ENCODE measurements at regions not wholly inside any gene's neighbourhood (a gene's known extent, or its start where the extent isn't known, plus 50 kb on each side); places are given as distances from the start of the nearest gene placed in this dataset.

GRCh38 chr1:69491416-69491815, 76.3 kb upstream of the LRRC7 start:
- Histone ChIP-seq H3K4me1 (ENCODE audit: control insufficient read depth, insufficient read depth, low read length) (no peaks in the 10 kb centered on the region), H3K4me3 (ENCODE audit: low read length) (no peak overlapping the region), H3K36me3 (ENCODE audit: control insufficient read depth, insufficient read depth, low read length) (no peaks in the 10 kb centered on the region), H3K27ac (ENCODE audit: low read length) (no peak overlapping the region), H3K9me3 (ENCODE audit: control insufficient read depth, low read depth, low read length) (no peaks in the 10 kb centered on the region), H3K27me3 (ENCODE audit: control insufficient read depth, insufficient read depth, low read length) (no peaks in the 10 kb centered on the region)
- WGBS (ENCODE audit: insufficient coverage, low lambda C conversion rate): 80% methylated on average over 2 of the region's 2 CpGs
- no peak for DNase-seq

GRCh38 chr1:69492286-69492685, 75.4 kb upstream of the LRRC7 start:
- H3K36me3 ChIP-seq (ENCODE audit: control insufficient read depth, insufficient read depth, low read length): no peaks in the 10 kb centered on the region
- H3K27me3 ChIP-seq (ENCODE audit: control insufficient read depth, insufficient read depth, low read length): no peaks in the 10 kb centered on the region
- no peak for DNase-seq
- H3K4me3 ChIP-seq (ENCODE audit: low read length): no peak overlapping the region
- H3K27ac ChIP-seq (ENCODE audit: low read length): no peak overlapping the region
- H3K4me1 ChIP-seq (ENCODE audit: control insufficient read depth, insufficient read depth, low read length): no peaks in the 10 kb centered on the region
- 90% methylated on average over 2 of the region's 3 CpGs for WGBS (ENCODE audit: insufficient coverage, low lambda C conversion rate)
- no peaks in the 10 kb centered on the region for H3K9me3 ChIP-seq (ENCODE audit: control insufficient read depth, low read depth, low read length)

GRCh38 chr1:69494221-69494620, 73.5 kb upstream of the LRRC7 start:
- no peaks in the 10 kb centered on the region for H3K4me1 ChIP-seq (ENCODE audit: control insufficient read depth, insufficient read depth, low read length)
- no peaks in the 10 kb centered on the region for H3K9me3 ChIP-seq (ENCODE audit: control insufficient read depth, low read depth, low read length)
- DNase-seq: no peak
- no peak overlapping the region for H3K27ac ChIP-seq (ENCODE audit: low read length)
- no peak overlapping the region for H3K4me3 ChIP-seq (ENCODE audit: low read length)
- H3K27me3 ChIP-seq (ENCODE audit: control insufficient read depth, insufficient read depth, low read length): no peaks in the 10 kb centered on the region
- no peaks in the 10 kb centered on the region for H3K36me3 ChIP-seq (ENCODE audit: control insufficient read depth, insufficient read depth, low read length)

GRCh38 chr1:69497441-69498221, 70.1 kb upstream of the LRRC7 start:
- Histone ChIP-seq H3K27me3 (ENCODE audit: control insufficient read depth, insufficient read depth, low read length) (no peaks in the 10 kb centered on the region), H3K4me1 (ENCODE audit: control insufficient read depth, insufficient read depth, low read length) (no peaks in the 10 kb centered on the region), H3K9me3 (ENCODE audit: control insufficient read depth, low read depth, low read length) (no peaks in the 10 kb centered on the region), H3K36me3 (ENCODE audit: control insufficient read depth, insufficient read depth, low read length) (no peaks in the 10 kb centered on the region), H3K4me3 (ENCODE audit: low read length) (no peak overlapping the region), H3K27ac (ENCODE audit: low read length) (no peak overlapping the region)
- DNase-seq: no peak
- no CpG with 5 or more reads among the region's 4 CpGs for WGBS (ENCODE audit: insufficient coverage, low lambda C conversion rate)

GRCh38 chr1:69498711-69499110, 69.0 kb upstream of the LRRC7 start:
- no peak for DNase-seq
- Histone ChIP-seq H3K9me3 (ENCODE audit: control insufficient read depth, low read depth, low read length) (no peaks in the 10 kb centered on the region), H3K27ac (ENCODE audit: low read length) (no peak overlapping the region), H3K27me3 (ENCODE audit: control insufficient read depth, insufficient read depth, low read length) (no peaks in the 10 kb centered on the region), H3K4me3 (ENCODE audit: low read length) (no peak overlapping the region), H3K36me3 (ENCODE audit: control insufficient read depth, insufficient read depth, low read length) (no peaks in the 10 kb centered on the region), H3K4me1 (ENCODE audit: control insufficient read depth, insufficient read depth, low read length) (no peaks in the 10 kb centered on the region)
- no CpG with 5 or more reads among the region's 1 CpG for WGBS (ENCODE audit: insufficient coverage, low lambda C conversion rate)

GRCh38 chr1:69499203-69499803, 68.4 kb upstream of the LRRC7 start:
- Histone ChIP-seq H3K9me3 (ENCODE audit: control insufficient read depth, low read depth, low read length) (no peaks in the 10 kb centered on the region), H3K27ac (ENCODE audit: low read length) (no peak overlapping the region), H3K36me3 (ENCODE audit: control insufficient read depth, insufficient read depth, low read length) (no peaks in the 10 kb centered on the region), H3K4me1 (ENCODE audit: control insufficient read depth, insufficient read depth, low read length) (no peaks in the 10 kb centered on the region), H3K4me3 (ENCODE audit: low read length) (no peak overlapping the region), H3K27me3 (ENCODE audit: control insufficient read depth, insufficient read depth, low read length) (no peaks in the 10 kb centered on the region)
- DNase-seq: no peak
- no CpG with 5 or more reads among the region's 7 CpGs for WGBS (ENCODE audit: insufficient coverage, low lambda C conversion rate)

- 90% methylated on average over 2 of the region's 4 CpGs for WGBS (ENCODE audit: insufficient coverage, low lambda C conversion rate)
- Histone ChIP-seq H3K9me3 (ENCODE audit: control insufficient read depth, low read depth, low read length) (no peaks in the 10 kb centered on the region), H3K4me3 (ENCODE audit: low read length) (no peak overlapping the region), H3K27me3 (ENCODE audit: control insufficient read depth, insufficient read depth, low read length) (no peaks in the 10 kb centered on the region), H3K27ac (ENCODE audit: low read length) (no peak overlapping the region), H3K4me1 (ENCODE audit: control insufficient read depth, insufficient read depth, low read length) (no peaks in the 10 kb centered on the region), H3K36me3 (ENCODE audit: control insufficient read depth, insufficient read depth, low read length) (no peaks in the 10 kb centered on the region)
- DNase-seq: no peak
Measured at GRCh38 chr1:69502991-69503390, 64.7 kb upstream of the LRRC7 start.

GRCh38 chr1:69504730-69505252, 62.9 kb upstream of the LRRC7 start:
- H3K36me3 ChIP-seq (ENCODE audit: control insufficient read depth, insufficient read depth, low read length): no peaks in the 10 kb centered on the region
- DNase-seq: no peak
- H3K27ac ChIP-seq (ENCODE audit: low read length): no peak overlapping the region
- no CpG with 5 or more reads among the region's 3 CpGs for WGBS (ENCODE audit: insufficient coverage, low lambda C conversion rate)
- no peaks in the 10 kb centered on the region for H3K9me3 ChIP-seq (ENCODE audit: control insufficient read depth, low read depth, low read length)
- H3K27me3 ChIP-seq (ENCODE audit: control insufficient read depth, insufficient read depth, low read length): no peaks in the 10 kb centered on the region
- H3K4me1 ChIP-seq (ENCODE audit: control insufficient read depth, insufficient read depth, low read length): no peaks in the 10 kb centered on the region
- no peak overlapping the region for H3K4me3 ChIP-seq (ENCODE audit: low read length)

GRCh38 chr1:69506311-69506710, 61.4 kb upstream of the LRRC7 start:
- no peaks in the 10 kb centered on the region for H3K27me3 ChIP-seq (ENCODE audit: control insufficient read depth, insufficient read depth, low read length)
- no peak for DNase-seq
- no peaks in the 10 kb centered on the region for H3K36me3 ChIP-seq (ENCODE audit: control insufficient read depth, insufficient read depth, low read length)
- H3K9me3 ChIP-seq (ENCODE audit: control insufficient read depth, low read depth, low read length): no peaks in the 10 kb centered on the region
- H3K4me3 ChIP-seq (ENCODE audit: low read length): no peak overlapping the region
- H3K27ac ChIP-seq (ENCODE audit: low read length): no peak overlapping the region
- WGBS (ENCODE audit: insufficient coverage, low lambda C conversion rate): 92% methylated on average over 2 of the region's 2 CpGs
- H3K4me1 ChIP-seq (ENCODE audit: control insufficient read depth, insufficient read depth, low read length): no peaks in the 10 kb centered on the region

- Histone ChIP-seq H3K27ac (ENCODE audit: low read length) (no peak overlapping the region), H3K9me3 (ENCODE audit: control insufficient read depth, low read depth, low read length) (no peaks in the 10 kb centered on the region), H3K36me3 (ENCODE audit: control insufficient read depth, insufficient read depth, low read length) (no peaks in the 10 kb centered on the region), H3K27me3 (ENCODE audit: control insufficient read depth, insufficient read depth, low read length) (no peaks in the 10 kb centered on the region), H3K4me1 (ENCODE audit: control insufficient read depth, insufficient read depth, low read length) (no peaks in the 10 kb centered on the region), H3K4me3 (ENCODE audit: low read length) (no peak overlapping the region)
- WGBS (ENCODE audit: insufficient coverage, low lambda C conversion rate): 67% methylated on average over 1 of the region's 1 CpG
- DNase-seq: no peak
Measured at GRCh38 chr1:69506721-69507120, 61.0 kb upstream of the LRRC7 start.

GRCh38 chr1:69510026-69510425, 57.7 kb upstream of the LRRC7 start:
- Histone ChIP-seq H3K9me3 (ENCODE audit: control insufficient read depth, low read depth, low read length) (no peaks in the 10 kb centered on the region), H3K4me1 (ENCODE audit: control insufficient read depth, insufficient read depth, low read length) (no peaks in the 10 kb centered on the region), H3K4me3 (ENCODE audit: low read length) (no peak overlapping the region), H3K27me3 (ENCODE audit: control insufficient read depth, insufficient read depth, low read length) (no peaks in the 10 kb centered on the region), H3K27ac (ENCODE audit: low read length) (no peak overlapping the region), H3K36me3 (ENCODE audit: control insufficient read depth, insufficient read depth, low read length) (no peaks in the 10 kb centered on the region)
- no peak for DNase-seq
- WGBS (ENCODE audit: insufficient coverage, low lambda C conversion rate): 70% methylated on average over 1 of the region's 1 CpG

Measured in large intestine (tissue), 3 donors.